ENCODE measurements at regions not wholly inside any gene's neighbourhood (a gene's known extent, or its start where the extent isn't known, plus 50 kb on each side); places are given as distances from the start of the nearest gene placed in this dataset.

- TF ChIP-seq CTCF (conservative IDR thresholded peaks at IDR 0.05 in 1 of 2, IDR thresholded peaks at IDR 0.05 in 1 of 2; ENCODE audit: low read depth in 1 of 2, low read length in 2 of 2) (no peak), EZH2 (IDR thresholded peaks at IDR 0.05; ENCODE audit: low read length, missing control alignments) (no peak)
These were observed 380.8 kb upstream of the CADM1 start for GRCh38 chr11:115884800-115885534.
